ENCODE measurements at regions not wholly inside any gene's neighbourhood (a gene's known extent, or its start where the extent isn't known, plus 50 kb on each side); places are given as distances from the start of the nearest gene placed in this dataset.

DNA sequence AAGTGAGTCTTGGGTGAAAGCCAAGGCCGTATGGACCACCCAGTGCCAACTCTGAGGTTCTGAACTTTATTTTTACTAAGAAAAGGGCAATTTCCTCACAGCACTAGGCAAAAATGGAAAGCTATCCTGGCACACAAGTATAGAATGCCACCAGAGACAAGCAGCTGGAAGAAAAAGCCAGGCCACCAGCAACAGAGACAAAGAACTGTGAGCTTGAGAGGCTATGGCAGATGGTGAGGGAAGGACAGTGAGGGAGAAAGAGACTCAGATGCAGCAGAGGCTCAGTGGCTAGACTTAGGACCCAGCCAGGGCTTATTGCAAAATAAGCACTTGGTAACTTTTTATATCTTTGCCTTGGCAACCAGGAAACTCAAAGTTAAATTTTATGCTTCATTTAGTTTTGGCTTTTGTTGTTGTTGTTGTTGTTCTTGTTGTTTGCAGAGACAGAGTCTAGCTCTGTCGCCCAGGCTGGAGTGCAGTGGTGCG lies 78.0 kb upstream of the BZW1 start:
- TF ChIP-seq POLR2A (IDR thresholded peaks at IDR 0.05): no peak
- TF ChIP-seq, protein P1, sequence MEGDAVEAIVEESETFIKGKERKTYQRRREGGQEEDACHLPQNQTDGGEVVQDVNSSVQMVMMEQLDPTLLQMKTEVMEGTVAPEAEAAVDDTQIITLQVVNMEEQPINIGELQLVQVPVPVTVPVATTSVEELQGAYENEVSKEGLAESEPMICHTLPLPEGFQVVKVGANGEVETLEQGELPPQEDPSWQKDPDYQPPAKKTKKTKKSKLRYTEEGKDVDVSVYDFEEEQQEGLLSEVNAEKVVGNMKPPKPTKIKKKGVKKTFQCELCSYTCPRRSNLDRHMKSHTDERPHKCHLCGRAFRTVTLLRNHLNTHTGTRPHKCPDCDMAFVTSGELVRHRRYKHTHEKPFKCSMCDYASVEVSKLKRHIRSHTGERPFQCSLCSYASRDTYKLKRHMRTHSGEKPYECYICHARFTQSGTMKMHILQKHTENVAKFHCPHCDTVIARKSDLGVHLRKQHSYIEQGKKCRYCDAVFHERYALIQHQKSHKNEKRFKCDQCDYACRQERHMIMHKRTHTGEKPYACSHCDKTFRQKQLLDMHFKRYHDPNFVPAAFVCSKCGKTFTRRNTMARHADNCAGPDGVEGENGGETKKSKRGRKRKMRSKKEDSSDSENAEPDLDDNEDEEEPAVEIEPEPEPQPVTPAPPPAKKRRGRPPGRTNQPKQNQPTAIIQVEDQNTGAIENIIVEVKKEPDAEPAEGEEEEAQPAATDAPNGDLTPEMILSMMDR (IDR thresholded peaks at IDR 0.05): no peak
- H3K27me3 ChIP-seq: no peaks in the 10 kb centered on the region
- H3K27ac ChIP-seq: no peak overlapping the region
- no peaks in the 10 kb centered on the region for H3K9me3 ChIP-seq
- H3K36me3 ChIP-seq: no peaks in the 10 kb centered on the region
- peaks cover 0 to 13% (median 0%) of the 10 kb centered on the region in 4 donors for H3K4me1 ChIP-seq
- no peak overlapping the region for H3K4me3 ChIP-seq
- WGBS (ENCODE audit: insufficient coverage, low coverage, low lambda C conversion rate, missing lambda C conversion rate): 58% methylated on average over 3 of the region's 3 CpGs
- no peak for DNase-seq
- ATAC-seq: peak in 2 of 4 donors; percentile 27 to 61
- intact Hi-C loops (cut with DNase I): no loop called here

- intact Hi-C loops (cut with DNase I): no loop called here
- TF ChIP-seq, protein P1 (IDR thresholded peaks at IDR 0.05): no peak
- no peak for TF ChIP-seq POLR2A (IDR thresholded peaks at IDR 0.05)
- DNase-seq: no peak
Measured at GRCh38 chr2:200735061-200735460, 76.6 kb upstream of the BZW1 start.

DNA sequence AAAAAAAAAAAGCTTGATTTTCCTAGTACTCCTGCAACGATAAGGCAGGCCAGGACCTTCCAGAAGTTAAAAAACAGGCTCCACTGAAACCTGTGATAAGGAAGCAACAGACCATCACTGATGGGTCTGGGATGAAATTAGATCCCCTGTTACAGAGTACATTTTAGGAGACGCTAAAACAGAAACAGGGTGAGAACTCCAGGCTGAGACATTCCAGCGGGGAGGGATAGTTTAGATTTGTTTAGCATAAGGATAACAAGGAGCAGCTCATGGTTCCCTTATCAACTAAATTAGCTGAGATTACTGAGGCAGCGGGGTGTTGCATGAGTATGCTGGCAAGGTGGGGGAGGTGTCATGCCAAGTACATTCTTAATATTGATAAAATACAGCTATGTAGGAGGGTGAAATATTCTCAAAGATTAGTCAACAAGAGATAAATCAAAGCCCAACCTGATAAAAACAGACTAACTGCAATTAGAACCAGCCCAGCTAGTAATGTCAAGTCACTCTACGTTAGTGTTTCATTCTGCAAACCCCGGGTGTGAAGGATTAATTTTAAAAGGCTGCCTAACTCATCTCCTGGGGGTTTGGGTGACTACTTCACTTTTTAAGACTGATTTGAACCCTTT lies 75.0 kb upstream of the BZW1 start:
- intact Hi-C loops (cut with DNase I): no loop called here
- DNase-seq (no peak), ATAC-seq (no peak)
- no peak overlapping the region for H3K4me3 ChIP-seq
- no peaks in the 10 kb centered on the region for H3K36me3 ChIP-seq
- peaks cover 0 to 8% (median 5%) of the 10 kb centered on the region in 4 donors for H3K4me1 ChIP-seq
- no peaks in the 10 kb centered on the region for H3K9me3 ChIP-seq
- H3K27ac ChIP-seq: no peak overlapping the region
- no peak for TF ChIP-seq POLR2A (IDR thresholded peaks at IDR 0.05)
- TF ChIP-seq, protein P1 (IDR thresholded peaks at IDR 0.05): no peak
- no peaks in the 10 kb centered on the region for H3K27me3 ChIP-seq
- 64% methylated on average over 6 of the region's 6 CpGs for WGBS (ENCODE audit: insufficient coverage, low coverage, low lambda C conversion rate, missing lambda C conversion rate)

More at GRCh38 chr2:200735061-200735460, 76.6 kb upstream of the BZW1 start:
- no peak overlapping the region for H3K27ac ChIP-seq
- ATAC-seq: no peak
- no peak overlapping the region for H3K4me3 ChIP-seq
- WGBS (ENCODE audit: insufficient coverage, low coverage, low lambda C conversion rate, missing lambda C conversion rate): 79% methylated on average over 3 of the region's 3 CpGs
- H3K9me3 ChIP-seq: no peaks in the 10 kb centered on the region
- H3K36me3 ChIP-seq: no peaks in the 10 kb centered on the region
- H3K4me1 ChIP-seq: peaks cover 0 to 5% (median 0%) of the 10 kb centered on the region in 4 donors
- no peaks in the 10 kb centered on the region for H3K27me3 ChIP-seq

DNA sequence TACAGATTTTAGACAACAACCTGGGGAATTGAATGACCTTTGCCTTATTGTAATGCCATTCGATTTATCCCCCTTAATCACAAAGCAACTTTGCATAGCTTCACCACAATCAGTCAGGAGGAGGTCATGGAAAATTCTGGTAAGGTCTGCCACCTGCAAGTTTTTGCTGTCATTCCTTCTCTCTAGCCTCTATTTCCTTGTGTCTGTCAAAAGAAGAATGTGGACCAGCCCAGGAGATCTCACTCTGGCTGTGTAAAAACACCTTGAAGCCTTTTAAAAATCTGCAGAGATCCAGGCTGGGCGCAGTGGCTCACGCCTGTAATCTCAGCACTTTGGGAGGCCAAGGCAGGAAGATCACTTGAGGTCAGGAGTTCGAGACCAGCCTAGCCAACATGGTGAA lies 74.1 kb upstream of the BZW1 start:
- Histone ChIP-seq H3K4me3 (no peak overlapping the region), H3K9me3 (no peaks in the 10 kb centered on the region), H3K4me1 (peaks cover 0 to 16% (median 9%) of the 10 kb centered on the region in 4 donors), H3K27me3 (no peaks in the 10 kb centered on the region), H3K27ac (no peak overlapping the region), H3K36me3 (no peaks in the 10 kb centered on the region)
- TF ChIP-seq POLR2A (IDR thresholded peaks at IDR 0.05): no peak
- TF ChIP-seq, protein P1 (IDR thresholded peaks at IDR 0.05): no peak
- intact Hi-C loops (cut with DNase I): no loop called here
- DNase-seq: no peak
- no peak for ATAC-seq
- WGBS (ENCODE audit: insufficient coverage, low coverage, low lambda C conversion rate, missing lambda C conversion rate): 77% methylated on average over 4 of the region's 4 CpGs
